ENCODE measurements at regions not wholly inside any gene's neighbourhood (a gene's known extent, or its start where the extent isn't known, plus 50 kb on each side); places are given as distances from the start of the nearest gene placed in this dataset.

GRCh38 chr1:13968361-13968760 is 268.4 kb downstream of the PRDM2 start:
- Histone ChIP-seq H3K9ac (ENCODE audit: low read depth, low read length) (no peak overlapping the region), H3K27ac (ENCODE audit: low read depth, low read length) (no peak overlapping the region), H3K9me3 (ENCODE audit: control insufficient read depth, insufficient read depth, low read length) (no peaks in the 10 kb centered on the region), H3K36me3 (ENCODE audit: control insufficient read depth, insufficient read depth, low read length) (no peaks in the 10 kb centered on the region), H3K4me3 (ENCODE audit: low read depth, low read length) (no peak overlapping the region), H3K27me3 (ENCODE audit: control insufficient read depth, insufficient read depth, low read length) (no peaks in the 10 kb centered on the region; the same call in 1 of the 2 replicates), H3K4me1 (ENCODE audit: control insufficient read depth, insufficient read depth, low read length) (no peaks in the 10 kb centered on the region)

- Histone ChIP-seq H3K9ac (ENCODE audit: low read depth, low read length) (no peak overlapping the region), H3K27me3 (ENCODE audit: control insufficient read depth, insufficient read depth, low read length) (no peaks in the 10 kb centered on the region; the same call in 1 of the 2 replicates), H3K4me1 (ENCODE audit: control insufficient read depth, insufficient read depth, low read length) (no peaks in the 10 kb centered on the region)
Measured at GRCh38 chr1:13970631-13971247, 270.8 kb downstream of the PRDM2 start.

GRCh38 chr1:13976485-13976884 is 276.5 kb downstream of the PRDM2 start:
- Histone ChIP-seq H3K4me1 (ENCODE audit: control insufficient read depth, insufficient read depth, low read length) (no peaks in the 10 kb centered on the region), H3K9ac (ENCODE audit: low read depth, low read length) (no peak overlapping the region), H3K36me3 (ENCODE audit: control insufficient read depth, insufficient read depth, low read length) (no peaks in the 10 kb centered on the region), H3K27me3 (ENCODE audit: control insufficient read depth, insufficient read depth, low read length) (no peaks in the 10 kb centered on the region; the same call in 1 of the 2 replicates), H3K27ac (ENCODE audit: low read depth, low read length) (no peak overlapping the region), H3K9me3 (ENCODE audit: control insufficient read depth, insufficient read depth, low read length) (no peaks in the 10 kb centered on the region), H3K4me3 (ENCODE audit: low read depth, low read length) (no peak overlapping the region)

More at GRCh38 chr1:13970631-13971247, 270.8 kb downstream of the PRDM2 start:
- H3K27ac ChIP-seq (ENCODE audit: low read depth, low read length): no peak overlapping the region
- no peaks in the 10 kb centered on the region for H3K36me3 ChIP-seq (ENCODE audit: control insufficient read depth, insufficient read depth, low read length)
- H3K9me3 ChIP-seq (ENCODE audit: control insufficient read depth, insufficient read depth, low read length): no peaks in the 10 kb centered on the region
- no peak overlapping the region for H3K4me3 ChIP-seq (ENCODE audit: low read depth, low read length)

- H3K27ac ChIP-seq (ENCODE audit: low read depth, low read length): no peak overlapping the region
- H3K36me3 ChIP-seq (ENCODE audit: control insufficient read depth, insufficient read depth, low read length): no peaks in the 10 kb centered on the region
- no peaks in the 10 kb centered on the region for H3K9me3 ChIP-seq (ENCODE audit: control insufficient read depth, insufficient read depth, low read length)
- H3K4me1 ChIP-seq (ENCODE audit: control insufficient read depth, insufficient read depth, low read length): no peaks in the 10 kb centered on the region
- no peak overlapping the region for H3K4me3 ChIP-seq (ENCODE audit: low read depth, low read length)
- H3K9ac ChIP-seq (ENCODE audit: low read depth, low read length): no peak overlapping the region
- no peaks in the 10 kb centered on the region for H3K27me3 ChIP-seq (ENCODE audit: control insufficient read depth, insufficient read depth, low read length)
Measured at GRCh38 chr1:13981142-13981541, 281.2 kb downstream of the PRDM2 start.

- no peaks in the 10 kb centered on the region for H3K9me3 ChIP-seq (ENCODE audit: control insufficient read depth, insufficient read depth, low read length)
Measured at GRCh38 chr1:13983393-13983792, 283.4 kb downstream of the PRDM2 start.

GRCh38 chr1:13990939-13991338 is 291.0 kb downstream of the PRDM2 start:
- no peaks in the 10 kb centered on the region for H3K27me3 ChIP-seq (ENCODE audit: control insufficient read depth, insufficient read depth, low read length)
- no peaks in the 10 kb centered on the region for H3K4me1 ChIP-seq (ENCODE audit: control insufficient read depth, insufficient read depth, low read length)
- H3K4me3 ChIP-seq (ENCODE audit: low read depth, low read length): no peak overlapping the region
- H3K27ac ChIP-seq (ENCODE audit: low read depth, low read length): no peak overlapping the region
- 0 out of 2 replicates have a peak, but pooled peaks cover 7% of the 10 kb centered on the region for H3K9me3 ChIP-seq (ENCODE audit: control insufficient read depth, insufficient read depth, low read length)
- no peaks in the 10 kb centered on the region for H3K36me3 ChIP-seq (ENCODE audit: control insufficient read depth, insufficient read depth, low read length)
- no peak overlapping the region for H3K9ac ChIP-seq (ENCODE audit: low read depth, low read length)

More at GRCh38 chr1:13983393-13983792, 283.4 kb downstream of the PRDM2 start:
- H3K4me1 ChIP-seq (ENCODE audit: control insufficient read depth, insufficient read depth, low read length): no peaks in the 10 kb centered on the region
- no peaks in the 10 kb centered on the region for H3K27me3 ChIP-seq (ENCODE audit: control insufficient read depth, insufficient read depth, low read length)
- no peaks in the 10 kb centered on the region for H3K36me3 ChIP-seq (ENCODE audit: control insufficient read depth, insufficient read depth, low read length)
- H3K4me3 ChIP-seq (ENCODE audit: low read depth, low read length): no peak overlapping the region
- H3K9ac ChIP-seq (ENCODE audit: low read depth, low read length): no peak overlapping the region
- no peak overlapping the region for H3K27ac ChIP-seq (ENCODE audit: low read depth, low read length)

GRCh38 chr1:13992489-13993285 is 292.7 kb downstream of the PRDM2 start:
- Histone ChIP-seq H3K4me3 (ENCODE audit: low read depth, low read length) (no peak overlapping the region), H3K27ac (ENCODE audit: low read depth, low read length) (no peak overlapping the region), H3K36me3 (ENCODE audit: control insufficient read depth, insufficient read depth, low read length) (no peaks in the 10 kb centered on the region), H3K27me3 (ENCODE audit: control insufficient read depth, insufficient read depth, low read length) (no peaks in the 10 kb centered on the region), H3K9me3 (ENCODE audit: control insufficient read depth, insufficient read depth, low read length) (peaks cover 20% of the 10 kb centered on the region), H3K4me1 (ENCODE audit: control insufficient read depth, insufficient read depth, low read length) (no peaks in the 10 kb centered on the region), H3K9ac (ENCODE audit: low read depth, low read length) (no peak overlapping the region)

GRCh38 chr1:13994386-13994785 is 294.4 kb downstream of the PRDM2 start:
- H3K27me3 ChIP-seq (ENCODE audit: control insufficient read depth, insufficient read depth, low read length): no peaks in the 10 kb centered on the region
- H3K9me3 ChIP-seq (ENCODE audit: control insufficient read depth, insufficient read depth, low read length): peaks cover 20% of the 10 kb centered on the region
- no peaks in the 10 kb centered on the region for H3K4me1 ChIP-seq (ENCODE audit: control insufficient read depth, insufficient read depth, low read length)
- no peaks in the 10 kb centered on the region for H3K36me3 ChIP-seq (ENCODE audit: control insufficient read depth, insufficient read depth, low read length)
- H3K27ac ChIP-seq (ENCODE audit: low read depth, low read length): no peak overlapping the region
- H3K4me3 ChIP-seq (ENCODE audit: low read depth, low read length): no peak overlapping the region
- no peak overlapping the region for H3K9ac ChIP-seq (ENCODE audit: low read depth, low read length)

GRCh38 chr1:13996334-13996733 is 296.3 kb downstream of the PRDM2 start:
- no peak overlapping the region for H3K4me3 ChIP-seq (ENCODE audit: low read depth, low read length)
- H3K27ac ChIP-seq (ENCODE audit: low read depth, low read length): no peak overlapping the region
- H3K9ac ChIP-seq (ENCODE audit: low read depth, low read length): no peak overlapping the region
- H3K4me1 ChIP-seq (ENCODE audit: control insufficient read depth, insufficient read depth, low read length): no peaks in the 10 kb centered on the region
- no peaks in the 10 kb centered on the region for H3K27me3 ChIP-seq (ENCODE audit: control insufficient read depth, insufficient read depth, low read length)
- H3K9me3 ChIP-seq (ENCODE audit: control insufficient read depth, insufficient read depth, low read length): peaks cover 20% of the 10 kb centered on the region
- H3K36me3 ChIP-seq (ENCODE audit: control insufficient read depth, insufficient read depth, low read length): no peaks in the 10 kb centered on the region

GRCh38 chr1:14003552-14003951 is 303.6 kb downstream of the PRDM2 start:
- H3K4me3 ChIP-seq (ENCODE audit: low read depth, low read length): no peak overlapping the region
- no peaks in the 10 kb centered on the region for H3K4me1 ChIP-seq (ENCODE audit: control insufficient read depth, insufficient read depth, low read length)
- peaks cover 3% of the 10 kb centered on the region; the same call in 1 of the 2 replicates for H3K9me3 ChIP-seq (ENCODE audit: control insufficient read depth, insufficient read depth, low read length)
- H3K27me3 ChIP-seq (ENCODE audit: control insufficient read depth, insufficient read depth, low read length): no peaks in the 10 kb centered on the region
- H3K9ac ChIP-seq (ENCODE audit: low read depth, low read length): no peak overlapping the region
- H3K36me3 ChIP-seq (ENCODE audit: control insufficient read depth, insufficient read depth, low read length): no peaks in the 10 kb centered on the region
- no peak overlapping the region for H3K27ac ChIP-seq (ENCODE audit: low read depth, low read length)

- peaks cover 10% of the 10 kb centered on the region for H3K4me1 ChIP-seq (ENCODE audit: control insufficient read depth, insufficient read depth, low read length)
- no peak overlapping the region for H3K9ac ChIP-seq (ENCODE audit: low read depth, low read length)
- H3K4me3 ChIP-seq (ENCODE audit: low read depth, low read length): no peak overlapping the region
- no peak overlapping the region for H3K27ac ChIP-seq (ENCODE audit: low read depth, low read length)
- H3K36me3 ChIP-seq (ENCODE audit: control insufficient read depth, insufficient read depth, low read length): no peaks in the 10 kb centered on the region
- no peaks in the 10 kb centered on the region for H3K9me3 ChIP-seq (ENCODE audit: control insufficient read depth, insufficient read depth, low read length)
- H3K27me3 ChIP-seq (ENCODE audit: control insufficient read depth, insufficient read depth, low read length): no peaks in the 10 kb centered on the region
Measured at GRCh38 chr1:14009582-14009981, 309.6 kb downstream of the PRDM2 start.
